GM06990 (cell line): ENCODE measurements at regions not wholly inside any gene's neighbourhood (a gene's known extent, or its start where the extent isn't known, plus 50 kb on each side); places are given as distances from the start of the nearest gene placed in this dataset.

ENCODE experiments used
- DNase-seq: peaks from one replicate; pipeline ENCODE4 v3.0.0-alpha.2; 2011; ENCODE audit not compliant: insufficient read length; ENCODE audit errors: extremely low read depth
- H3K27me3 ChIP-seq: replicated peaks from 2 replicates; pipeline ENCODE4 v1.6.0; 2011; ENCODE audit warnings: low read length; ENCODE audit not compliant: control insufficient read depth, insufficient read depth
- H3K36me3 ChIP-seq: 2 replicates; pipeline ENCODE4 v1.5.1; 2011; ENCODE audit warnings: low read length; ENCODE audit not compliant: control insufficient read depth, insufficient read depth
- H3K4me3 ChIP-seq: replicated peaks from 2 replicates; pipeline ENCODE4 v1.5.1; 2011; ENCODE audit warnings: low read depth, mild to moderate bottlenecking, control low read depth, low read length
- CTCF ChIP-seq: IDR thresholded peaks from 2 replicates; pipeline ENCODE4 v1.5.1; 2011; ENCODE audit warnings: low read length, control low read depth, mild to moderate bottlenecking, inconsistent platforms; ENCODE audit not compliant: insufficient read depth, poor library complexity, severe bottlenecking

DNA sequence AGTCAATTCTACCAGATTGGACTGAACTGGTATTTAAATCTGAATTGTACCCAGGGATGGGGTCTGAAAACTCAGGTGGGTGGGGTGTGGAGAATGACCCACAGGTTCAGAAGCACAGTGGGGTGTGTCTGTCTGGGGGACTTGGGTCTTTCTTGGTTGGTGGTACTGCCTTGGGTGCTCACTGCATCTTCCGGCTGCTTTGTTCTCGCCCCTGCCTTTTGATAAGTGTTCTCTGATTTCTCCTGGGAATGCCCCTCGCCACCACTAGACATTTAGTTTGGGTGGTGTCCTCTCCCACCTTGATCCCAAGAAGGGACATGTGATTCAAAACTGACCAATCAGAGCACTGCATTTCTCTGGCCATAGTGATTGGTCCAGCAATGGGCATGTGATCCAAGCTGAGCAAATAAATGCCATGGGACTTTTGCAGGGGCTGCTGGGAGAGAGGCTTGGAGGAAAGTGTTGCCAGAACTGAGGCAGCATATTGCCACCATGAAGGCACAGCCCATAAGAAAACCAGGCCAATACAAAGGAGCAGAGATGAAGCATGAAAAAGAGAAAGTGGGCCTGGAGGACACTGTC lies 270.5 kb downstream of the NPHP4 start:
- no peak for DNase-seq

GRCh38 chr1:5720936-5721335 lies 271.3 kb downstream of the NPHP4 start:
- no peaks in the 10 kb centered on the region; the same call in 1 of the 2 replicates for H3K27me3 ChIP-seq
- H3K36me3 ChIP-seq, result no peaks in the 10 kb centered on the region
- TF ChIP-seq CTCF, result no peak
- H3K4me3 ChIP-seq, result no peak overlapping the region
- no peak for DNase-seq

More for the DNA sequence above, 270.5 kb downstream of the NPHP4 start:
- no peak overlapping the region for H3K4me3 ChIP-seq
- H3K27me3 ChIP-seq, result no peaks in the 10 kb centered on the region; the same call in 1 of the 2 replicates
- no peak for TF ChIP-seq CTCF
- no peaks in the 10 kb centered on the region for H3K36me3 ChIP-seq

DNA sequence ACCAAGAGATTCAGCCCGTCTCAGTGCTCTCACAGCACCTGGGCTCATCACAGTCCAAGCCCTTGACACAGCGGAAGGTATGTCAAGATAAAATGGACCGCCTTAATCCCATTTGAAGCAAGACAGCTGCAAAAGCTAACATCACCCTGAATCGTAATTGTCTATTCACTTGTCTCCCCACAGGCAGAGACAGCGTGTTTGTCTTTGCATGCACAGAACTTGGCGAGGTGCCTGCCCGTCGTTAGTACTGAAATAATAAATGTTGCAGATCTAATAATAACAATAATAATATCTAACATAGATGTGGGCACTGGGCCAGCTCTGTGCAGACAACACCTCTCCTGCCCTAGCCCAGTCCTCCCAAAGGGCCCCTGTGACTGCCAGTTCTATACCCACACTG lies 271.7 kb downstream of the NPHP4 start:
- H3K36me3 ChIP-seq, result no peaks in the 10 kb centered on the region
- H3K4me3 ChIP-seq, result no peak overlapping the region
- no peaks in the 10 kb centered on the region; the same call in 1 of the 2 replicates for H3K27me3 ChIP-seq
- DNase-seq, result no peak
- TF ChIP-seq CTCF, result no peak

GRCh38 chr1:5720045-5720444 lies 272.2 kb downstream of the NPHP4 start:
- no peak overlapping the region for H3K4me3 ChIP-seq
- TF ChIP-seq CTCF, result no peak
- H3K36me3 ChIP-seq, result no peaks in the 10 kb centered on the region
- no peaks in the 10 kb centered on the region; the same call in 1 of the 2 replicates for H3K27me3 ChIP-seq
- no peak for DNase-seq

DNA sequence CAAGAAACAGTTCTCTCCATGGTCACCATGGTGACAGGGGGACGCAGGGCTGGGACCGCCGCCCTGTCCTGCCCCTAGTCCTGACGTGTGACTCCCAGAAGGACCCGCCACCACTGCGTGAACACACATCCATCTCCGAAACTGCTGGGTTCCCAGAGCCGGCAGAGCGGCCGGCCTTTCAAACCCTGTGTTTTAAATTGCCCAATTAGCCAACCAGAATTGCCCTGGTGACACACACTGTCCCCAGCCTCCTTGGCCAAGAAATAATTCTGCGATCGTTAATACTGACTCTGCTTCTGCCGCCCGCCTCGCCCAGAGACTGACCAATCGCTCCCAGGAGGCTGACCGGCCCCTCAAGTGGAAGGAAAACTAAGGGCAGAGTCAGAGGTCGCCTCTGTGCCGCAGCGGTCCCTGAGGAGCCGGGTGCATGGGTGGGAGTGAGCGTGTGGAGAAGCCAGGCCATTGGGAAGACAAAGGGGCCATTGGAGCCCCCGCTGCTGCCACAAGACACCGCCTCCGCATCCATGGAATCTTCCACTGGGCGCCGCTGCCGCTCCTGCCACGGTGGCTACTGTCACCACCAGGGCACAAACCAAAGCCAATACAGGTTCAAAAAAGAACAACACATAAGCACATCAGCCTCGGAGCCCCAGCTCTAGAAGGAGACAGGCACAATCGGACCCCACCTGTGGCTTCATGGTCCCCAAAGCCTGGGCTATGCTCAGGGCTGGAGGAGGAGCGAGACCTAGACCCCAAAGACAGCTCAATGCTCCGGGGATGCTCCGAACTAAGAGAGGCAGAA lies 273.2 kb downstream of the NPHP4 start:
- no peak for TF ChIP-seq CTCF
- no peak for DNase-seq

More for the DNA sequence above, 273.2 kb downstream of the NPHP4 start:
- H3K27me3 ChIP-seq, result no peaks in the 10 kb centered on the region; the same call in 1 of the 2 replicates
- no peak overlapping the region for H3K4me3 ChIP-seq
- no peaks in the 10 kb centered on the region for H3K36me3 ChIP-seq
